ENCODE measurements at regions not wholly inside any gene's neighbourhood (a gene's known extent, or its start where the extent isn't known, plus 50 kb on each side); places are given as distances from the start of the nearest gene placed in this dataset.

GRCh38 chr11:116513894-116514293 lies 258.9 kb downstream of the BUD13 start:
- Mint-ChIP-seq H3K4me3 (no peak overlapping the region), H3K4me1 (ENCODE audit: low read depth) (no peaks in the 10 kb centered on the region), H3K9me3 (no peaks in the 10 kb centered on the region), H3K27me3 (peaks cover 42% of the 10 kb centered on the region), H3K27ac (no peak overlapping the region), H3K36me3 (ENCODE audit: low read depth) (no peaks in the 10 kb centered on the region)
- DNase-seq = no peak

GRCh38 chr11:116513278-116513823 lies 259.4 kb downstream of the BUD13 start:
- no peak for DNase-seq
- Mint-ChIP-seq H3K4me1 (ENCODE audit: low read depth) (no peaks in the 10 kb centered on the region), H3K27me3 (peaks cover 41% of the 10 kb centered on the region), H3K36me3 (ENCODE audit: low read depth) (no peaks in the 10 kb centered on the region), H3K9me3 (no peaks in the 10 kb centered on the region), H3K4me3 (no peak overlapping the region), H3K27ac (no peak overlapping the region)

DNA sequence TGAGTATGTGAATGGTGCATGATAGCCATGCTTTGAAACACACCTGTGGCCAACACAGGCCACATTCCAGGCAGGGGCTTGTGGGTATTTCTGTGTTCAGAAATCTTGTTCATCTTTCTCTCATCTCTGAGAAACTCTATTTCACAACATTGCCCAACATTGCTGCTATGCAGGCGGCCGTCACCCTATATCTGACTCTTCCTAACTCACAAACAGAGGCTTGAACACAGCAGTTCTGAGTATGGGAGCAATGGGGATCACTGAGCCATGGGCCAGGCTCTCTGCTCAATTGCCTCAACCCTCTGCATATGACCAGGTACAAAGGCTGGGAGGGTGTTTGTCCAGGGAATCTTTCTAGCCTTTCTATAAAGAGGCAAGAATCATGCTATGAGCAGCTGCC lies 259.9 kb downstream of the BUD13 start:
- peaks cover 42% of the 10 kb centered on the region for H3K27me3 Mint-ChIP-seq
- no peak for DNase-seq
- H3K4me3 Mint-ChIP-seq = no peak overlapping the region

DNA sequence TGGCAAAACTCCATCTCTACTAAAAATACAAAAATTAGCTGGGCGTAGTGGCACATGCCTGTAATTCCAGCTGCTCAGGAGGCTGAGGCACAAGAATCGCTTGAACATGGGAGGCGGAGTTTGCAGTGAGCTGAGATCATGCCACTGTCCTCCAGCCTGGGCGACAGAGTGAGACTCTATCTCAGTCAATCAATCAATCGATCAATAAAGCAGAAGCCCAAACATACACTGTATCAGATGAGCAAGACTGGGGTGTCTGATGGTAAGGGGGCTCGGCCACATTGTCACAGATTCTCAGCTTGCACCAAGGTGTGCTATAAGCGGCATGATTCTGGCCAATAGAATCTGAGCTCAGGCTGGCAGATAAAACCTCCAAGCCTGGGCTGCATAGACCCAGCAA lies 261.1 kb downstream of the BUD13 start:
- no peak for DNase-seq
- Mint-ChIP-seq H3K9me3 (no peaks in the 10 kb centered on the region), H3K27ac (no peak overlapping the region), H3K27me3 (peaks cover 43% of the 10 kb centered on the region), H3K4me1 (ENCODE audit: low read depth) (no peaks in the 10 kb centered on the region), H3K4me3 (no peak overlapping the region), H3K36me3 (ENCODE audit: low read depth) (no peaks in the 10 kb centered on the region)

More for the DNA sequence above, 259.9 kb downstream of the BUD13 start:
- Mint-ChIP-seq H3K27ac (no peak overlapping the region), H3K4me1 (ENCODE audit: low read depth) (no peaks in the 10 kb centered on the region), H3K36me3 (ENCODE audit: low read depth) (no peaks in the 10 kb centered on the region), H3K9me3 (no peaks in the 10 kb centered on the region)

DNA sequence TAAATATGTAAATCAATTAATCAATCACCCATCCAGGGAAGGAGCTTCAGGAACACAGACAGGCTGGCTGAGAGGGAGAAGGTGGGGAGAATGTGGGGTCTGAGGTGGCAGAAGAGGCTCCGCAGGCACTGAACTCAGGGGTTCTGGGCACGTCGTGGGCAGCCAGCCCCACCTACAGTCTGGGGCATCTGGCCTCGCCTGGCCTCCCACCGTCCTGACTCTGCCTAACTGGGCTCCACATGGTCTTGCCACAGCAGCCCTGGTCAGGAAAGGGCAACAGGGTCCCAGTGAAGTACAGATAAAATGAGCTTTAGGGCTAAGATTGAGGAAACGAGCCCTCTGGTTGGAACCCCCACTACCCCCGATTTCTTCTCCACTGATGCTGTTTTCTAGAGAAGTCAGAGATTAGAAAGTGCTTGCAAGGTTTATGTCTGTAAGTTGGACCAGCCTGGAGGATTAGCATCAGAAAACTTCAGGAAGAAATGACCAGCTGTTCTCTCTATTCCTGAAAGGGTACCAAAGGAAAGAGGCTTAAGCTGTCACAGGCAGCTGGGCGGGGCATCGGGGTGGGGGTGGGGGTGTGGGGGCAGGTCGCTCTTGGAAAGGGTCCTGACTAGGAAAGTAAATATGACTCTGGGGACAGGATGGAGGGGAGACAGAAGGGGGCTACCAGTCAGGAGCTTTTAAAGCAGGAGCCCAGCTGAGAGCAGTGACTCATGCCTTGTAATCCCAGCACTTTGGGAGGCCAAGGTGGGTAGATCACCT lies 261.7 kb downstream of the BUD13 start:
- no peak for DNase-seq
- Mint-ChIP-seq H3K4me3 (no peak overlapping the region), H3K4me1 (ENCODE audit: low read depth) (no peaks in the 10 kb centered on the region), H3K27me3 (peaks cover 49% of the 10 kb centered on the region), H3K27ac (no peak overlapping the region), H3K9me3 (no peaks in the 10 kb centered on the region), H3K36me3 (ENCODE audit: low read depth) (no peaks in the 10 kb centered on the region)

- H3K27ac Mint-ChIP-seq = no peak overlapping the region
- peaks cover 58% of the 10 kb centered on the region for H3K27me3 Mint-ChIP-seq
- no peak overlapping the region for H3K4me3 Mint-ChIP-seq
- H3K9me3 Mint-ChIP-seq = no peaks in the 10 kb centered on the region
- no peaks in the 10 kb centered on the region for H3K36me3 Mint-ChIP-seq (ENCODE audit: low read depth)
- DNase-seq = no peak
- H3K4me1 Mint-ChIP-seq (ENCODE audit: low read depth) = no peaks in the 10 kb centered on the region
Measured at GRCh38 chr11:116510166-116510565, 262.6 kb downstream of the BUD13 start.

DNA sequence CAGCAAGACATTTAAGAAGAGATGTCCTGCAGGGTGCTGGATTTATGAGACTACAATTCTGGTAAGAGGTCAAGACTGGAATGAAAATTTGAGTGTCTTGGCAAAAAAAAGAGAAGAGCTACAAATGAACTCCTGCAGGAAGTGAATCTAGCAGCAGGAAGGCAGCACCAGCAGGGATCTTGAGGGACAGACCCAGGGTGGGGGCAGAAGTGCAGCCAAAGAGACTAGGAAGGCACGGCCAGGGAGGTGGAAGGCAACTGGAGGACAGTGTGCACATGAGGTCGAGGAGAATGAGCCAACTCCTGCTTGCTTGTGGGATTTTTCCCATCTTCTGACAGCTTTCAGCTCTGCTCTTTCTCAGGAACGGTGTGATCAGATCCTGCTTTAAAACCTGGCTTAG lies 263.2 kb downstream of the BUD13 start:
- Mint-ChIP-seq H3K4me3 (no peak overlapping the region), H3K4me1 (ENCODE audit: low read depth) (no peaks in the 10 kb centered on the region)

GRCh38 chr11:116507849-116508695 lies 264.7 kb downstream of the BUD13 start:
- Mint-ChIP-seq H3K4me3 (no peak overlapping the region), H3K9me3 (no peaks in the 10 kb centered on the region), H3K4me1 (ENCODE audit: low read depth) (no peaks in the 10 kb centered on the region), H3K27me3 (peaks cover 54% of the 10 kb centered on the region), H3K36me3 (ENCODE audit: low read depth) (no peaks in the 10 kb centered on the region), H3K27ac (no peak overlapping the region)
- DNase-seq = no peak

More for the DNA sequence above, 263.2 kb downstream of the BUD13 start:
- Mint-ChIP-seq H3K36me3 (ENCODE audit: low read depth) (no peaks in the 10 kb centered on the region), H3K27me3 (peaks cover 58% of the 10 kb centered on the region), H3K9me3 (no peaks in the 10 kb centered on the region), H3K27ac (no peak overlapping the region)
- DNase-seq = no peak

- Mint-ChIP-seq H3K4me3 (no peak overlapping the region), H3K36me3 (ENCODE audit: low read depth) (no peaks in the 10 kb centered on the region)
Measured at GRCh38 chr11:116507016-116507415, 265.8 kb downstream of the BUD13 start.

GRCh38 chr11:116506263-116506825 lies 266.4 kb downstream of the BUD13 start:
- H3K36me3 Mint-ChIP-seq (ENCODE audit: low read depth) = no peaks in the 10 kb centered on the region
- H3K4me1 Mint-ChIP-seq (ENCODE audit: low read depth) = no peaks in the 10 kb centered on the region
- H3K27ac Mint-ChIP-seq = no peak overlapping the region
- H3K4me3 Mint-ChIP-seq = no peak overlapping the region
- DNase-seq = no peak
- peaks cover 60% of the 10 kb centered on the region for H3K27me3 Mint-ChIP-seq
- no peaks in the 10 kb centered on the region for H3K9me3 Mint-ChIP-seq

More at GRCh38 chr11:116507016-116507415, 265.8 kb downstream of the BUD13 start:
- Mint-ChIP-seq H3K27ac (no peak overlapping the region), H3K4me1 (ENCODE audit: low read depth) (no peaks in the 10 kb centered on the region), H3K9me3 (no peaks in the 10 kb centered on the region), H3K27me3 (peaks cover 54% of the 10 kb centered on the region)
- no peak for DNase-seq

DNA sequence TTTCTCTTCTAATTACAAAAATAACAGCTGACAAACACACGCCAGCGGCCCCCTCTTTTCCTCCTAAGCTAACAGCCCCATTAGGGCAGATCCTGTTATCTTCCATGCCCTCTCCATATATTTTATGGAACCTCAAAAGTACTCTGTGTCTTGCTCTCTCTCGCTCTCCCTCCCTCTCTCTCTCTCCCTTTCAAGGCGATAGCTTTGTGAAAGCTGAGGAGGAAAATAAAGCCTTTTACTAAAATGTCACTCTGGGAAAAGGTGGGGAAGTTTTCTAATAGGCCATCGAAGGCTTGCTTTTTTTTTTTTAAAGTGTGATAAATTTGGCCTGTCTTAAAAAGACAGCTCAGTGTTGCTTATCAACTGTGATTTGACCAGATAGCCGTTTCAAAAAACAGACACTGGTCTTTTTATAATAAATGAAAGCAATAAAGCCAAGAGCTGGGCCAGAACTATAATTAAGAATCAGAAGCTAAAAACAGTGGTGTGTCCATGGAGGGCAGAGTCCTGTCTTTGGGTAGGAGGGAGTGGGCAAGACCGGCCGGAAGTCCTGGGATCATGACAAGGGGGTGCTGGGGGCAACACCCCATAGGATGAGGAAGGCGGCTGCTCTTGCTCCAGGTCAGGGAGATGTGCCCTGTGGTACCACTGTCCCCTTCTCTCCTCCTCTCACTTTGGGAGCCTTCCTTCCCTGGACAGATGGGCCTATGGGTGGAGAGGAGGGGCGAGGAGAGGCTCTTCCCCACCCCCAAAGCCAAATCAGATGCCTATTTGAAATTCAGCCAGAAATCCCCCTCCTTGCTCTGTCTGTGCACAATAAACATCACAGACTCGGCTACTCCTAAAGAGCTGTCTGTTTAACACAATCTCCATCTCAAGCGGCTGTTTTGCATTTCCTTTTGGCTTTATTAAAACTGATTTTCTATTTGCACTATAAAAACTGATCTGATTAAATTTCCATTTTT lies 267.2 kb downstream of the BUD13 start:
- H3K4me1 Mint-ChIP-seq (ENCODE audit: low read depth) = no peaks in the 10 kb centered on the region
- H3K27me3 Mint-ChIP-seq = peaks cover 66% of the 10 kb centered on the region
- H3K36me3 Mint-ChIP-seq (ENCODE audit: low read depth) = no peaks in the 10 kb centered on the region
- H3K4me3 Mint-ChIP-seq = no peak overlapping the region
- no peaks in the 10 kb centered on the region for H3K9me3 Mint-ChIP-seq
- no peak for DNase-seq
- no peak overlapping the region for H3K27ac Mint-ChIP-seq

DNA sequence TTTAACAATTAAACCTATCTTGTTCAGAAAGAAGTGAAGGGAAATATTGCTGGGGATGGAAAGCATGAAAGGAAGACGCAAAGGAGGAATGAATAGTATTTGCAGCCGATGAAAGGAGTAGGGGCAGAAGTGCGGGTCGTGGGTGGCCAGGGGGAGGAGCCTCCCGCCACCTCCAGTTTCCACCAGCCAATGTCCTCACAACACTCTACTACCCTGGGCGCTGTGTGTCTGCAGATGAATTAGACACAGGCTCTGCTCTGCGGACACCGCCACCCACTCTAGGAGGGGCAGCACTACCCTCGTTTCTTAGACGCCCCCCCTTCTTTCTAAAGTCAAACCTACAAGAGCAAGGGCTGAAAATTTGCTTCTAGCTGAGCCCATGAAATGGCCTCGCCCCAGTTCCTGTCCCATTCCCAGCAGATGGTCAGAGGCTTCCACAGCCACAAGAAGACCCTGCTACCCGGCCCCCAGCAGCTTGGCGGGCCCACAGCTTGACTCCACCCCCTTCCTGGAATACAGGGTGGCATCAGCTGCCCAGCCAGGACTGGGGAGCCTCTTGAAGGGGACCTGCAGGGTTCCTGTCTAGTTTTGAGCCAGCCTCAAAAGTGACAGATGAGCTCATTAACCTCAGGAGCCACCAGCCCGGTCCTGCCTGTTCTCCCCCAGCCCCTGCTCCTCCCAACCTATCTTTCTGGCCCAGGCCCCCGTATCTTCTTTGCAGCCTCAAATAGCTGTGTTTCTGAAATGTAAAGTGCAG lies 268.1 kb downstream of the BUD13 start:
- Mint-ChIP-seq H3K36me3 (ENCODE audit: low read depth) (no peaks in the 10 kb centered on the region), H3K9me3 (no peaks in the 10 kb centered on the region), H3K4me1 (ENCODE audit: low read depth) (no peaks in the 10 kb centered on the region), H3K27me3 (peaks cover 66% of the 10 kb centered on the region), H3K27ac (no peak overlapping the region), H3K4me3 (no peak overlapping the region)
- DNase-seq = no peak

All from activated T-cell treated with anti-CD3 and anti-CD28 coated beads, Interleukin-2, amount 50 U/mL, for 24 hours (primary cell).